Right ventricle myocardium inferior (tissue), 1 donor: ENCODE measurements at regions not wholly inside any gene's neighbourhood (a gene's known extent, or its start where the extent isn't known, plus 50 kb on each side); places are given as distances from the start of the nearest gene placed in this dataset.

Experiments
- ATAC-seq: fragments of 200-7000 bp; cut with Tn5 transposase; one replicate; pipeline ENCODE4 v1.9.1; 2020; ENCODE audit warnings: mild to moderate bottlenecking, moderate library complexity
- DNase-seq: peaks from one replicate; pipeline ENCODE4 v3.0.0; 2021; ENCODE audit errors: missing footprints
- intact Hi-C: fragments of 100-400 bp; cut with DNase I; formaldehyde crosslinking; loops from one replicate; pipeline ENCODE4 v1.11.0; 2022
- donor health status: DM: no; HTN: yes; CAD: no; lungs with severe emphysema.

- DNase-seq (no peak), ATAC-seq (peak; percentile 52)
- intact Hi-C loops, result no loop called here
Observed at GRCh38 chr5:168064457-168064856, 227.0 kb upstream of the WWC1 start.

- ATAC-seq (no peak), DNase-seq (no peak)
- intact Hi-C loops, result no loop called here
Observed at GRCh38 chr5:168064933-168065622, 226.4 kb upstream of the WWC1 start.

- no peak for ATAC-seq
- intact Hi-C loops, result no loop called here
- no peak for DNase-seq
Observed at GRCh38 chr5:168066536-168067208, 224.8 kb upstream of the WWC1 start.

GRCh38 chr5:168070761-168071160 is 220.7 kb upstream of the WWC1 start:
- DNase-seq (no peak), ATAC-seq (no peak)
- intact Hi-C loops, result loop anchor here (5.0 kb wide), 1 partner anchor 123 kb away; no protein-coding TSS in a partner anchor

GRCh38 chr5:168072665-168073064 is 218.8 kb upstream of the WWC1 start:
- ATAC-seq (no peak), DNase-seq (no peak)
- intact Hi-C loops, result loop anchor here (5.0 kb wide), 1 partner anchor 125 kb away; no protein-coding TSS in a partner anchor

- no peak for ATAC-seq
- intact Hi-C loops, result loop anchor here (5.0 kb wide), 1 partner anchor 126 kb away; no protein-coding TSS in a partner anchor
Observed at GRCh38 chr5:168073311-168073710, 218.1 kb upstream of the WWC1 start.

GRCh38 chr5:168073991-168074800 is 217.2 kb upstream of the WWC1 start:
- DNase-seq (no peak), ATAC-seq (peak; percentile 21)
- intact Hi-C loops, result loop anchor here (5.0 kb wide), 1 partner anchor 127 kb away; no protein-coding TSS in a partner anchor

More at GRCh38 chr5:168073311-168073710, 218.1 kb upstream of the WWC1 start:
- no peak for DNase-seq

GRCh38 chr5:168075387-168075786 is 216.1 kb upstream of the WWC1 start:
- intact Hi-C loops, result no loop called here
- ATAC-seq, result peak; percentile 69

GRCh38 chr5:168076561-168076991 is 214.9 kb upstream of the WWC1 start:
- DNase-seq (no peak), ATAC-seq (peak; percentile 90)
- intact Hi-C loops, result no loop called here

More at GRCh38 chr5:168075387-168075786, 216.1 kb upstream of the WWC1 start:
- no peak for DNase-seq

- no peak for DNase-seq
- ATAC-seq, result peak; percentile 21
Observed at GRCh38 chr5:168085261-168086031, 206.0 kb upstream of the WWC1 start.

GRCh38 chr5:168086104-168086610 is 205.3 kb upstream of the WWC1 start:
- ATAC-seq (peak; percentile 18), DNase-seq (no peak)
- intact Hi-C loops, result no loop called here

More at GRCh38 chr5:168085261-168086031, 206.0 kb upstream of the WWC1 start:
- intact Hi-C loops, result no loop called here

GRCh38 chr5:168086746-168087145 is 204.7 kb upstream of the WWC1 start:
- peak; percentile 34 for ATAC-seq
- no peak for DNase-seq
- intact Hi-C loops, result no loop called here

GRCh38 chr5:168088410-168089173 is 202.9 kb upstream of the WWC1 start:
- ATAC-seq (no peak), DNase-seq (no peak)
- intact Hi-C loops, result no loop called here

GRCh38 chr5:168089201-168089887 is 202.1 kb upstream of the WWC1 start:
- ATAC-seq (no peak), DNase-seq (no peak)
- intact Hi-C loops, result no loop called here

GRCh38 chr5:168092209-168093185 is 198.9 kb upstream of the WWC1 start:
- ATAC-seq (peak; percentile 9), DNase-seq (no peak)
- intact Hi-C loops, result no loop called here
